22Rv1 (cell line): ENCODE measurements at regions not wholly inside any gene's neighbourhood (a gene's known extent, or its start where the extent isn't known, plus 50 kb on each side); places are given as distances from the start of the nearest gene placed in this dataset.

ENCODE experiments used
- ZFX ChIP-seq: fragments of 450-650 bp; IDR thresholded peaks from 2 replicates; pipeline ENCODE4 v1.6.1; 2017; ENCODE audit warnings: antibody characterized with exemption, borderline replicate concordance
- TF ChIP-seq, protein P1 (sequence below): fragments of 450-650 bp; IDR thresholded peaks from 2 replicates; pipeline ENCODE4 v1.5.1; 2017; ENCODE audit warnings: mild to moderate bottlenecking

DNA sequence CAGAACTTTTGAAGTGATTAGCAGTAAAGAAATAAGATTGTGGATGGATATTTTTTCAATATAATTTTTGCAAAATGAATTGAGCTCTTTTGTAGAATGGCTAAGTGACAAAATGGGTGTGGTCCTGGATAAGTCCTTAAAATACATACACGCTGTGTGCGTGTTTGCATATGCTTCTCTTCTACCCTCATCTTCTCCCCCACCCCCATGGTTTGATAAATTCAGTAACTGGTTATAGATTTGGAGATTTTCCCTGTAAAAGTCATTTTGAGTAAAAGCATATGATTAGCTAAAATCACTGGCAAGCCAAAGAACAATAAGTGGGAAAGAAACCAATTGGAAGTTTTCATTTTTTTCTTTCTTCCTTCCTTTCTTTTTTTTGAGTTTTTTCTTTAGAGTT, 453.9 kb upstream of the MDFIC2 start:
- TF ChIP-seq, protein P1, sequence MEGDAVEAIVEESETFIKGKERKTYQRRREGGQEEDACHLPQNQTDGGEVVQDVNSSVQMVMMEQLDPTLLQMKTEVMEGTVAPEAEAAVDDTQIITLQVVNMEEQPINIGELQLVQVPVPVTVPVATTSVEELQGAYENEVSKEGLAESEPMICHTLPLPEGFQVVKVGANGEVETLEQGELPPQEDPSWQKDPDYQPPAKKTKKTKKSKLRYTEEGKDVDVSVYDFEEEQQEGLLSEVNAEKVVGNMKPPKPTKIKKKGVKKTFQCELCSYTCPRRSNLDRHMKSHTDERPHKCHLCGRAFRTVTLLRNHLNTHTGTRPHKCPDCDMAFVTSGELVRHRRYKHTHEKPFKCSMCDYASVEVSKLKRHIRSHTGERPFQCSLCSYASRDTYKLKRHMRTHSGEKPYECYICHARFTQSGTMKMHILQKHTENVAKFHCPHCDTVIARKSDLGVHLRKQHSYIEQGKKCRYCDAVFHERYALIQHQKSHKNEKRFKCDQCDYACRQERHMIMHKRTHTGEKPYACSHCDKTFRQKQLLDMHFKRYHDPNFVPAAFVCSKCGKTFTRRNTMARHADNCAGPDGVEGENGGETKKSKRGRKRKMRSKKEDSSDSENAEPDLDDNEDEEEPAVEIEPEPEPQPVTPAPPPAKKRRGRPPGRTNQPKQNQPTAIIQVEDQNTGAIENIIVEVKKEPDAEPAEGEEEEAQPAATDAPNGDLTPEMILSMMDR, result no peak
- TF ChIP-seq ZFX, result no peak
